Testis (tissue), 2 donors: ENCODE measurements at regions not wholly inside any gene's neighbourhood (a gene's known extent, or its start where the extent isn't known, plus 50 kb on each side); places are given as distances from the start of the nearest gene placed in this dataset.

Experiments
- DNase-seq: peaks from one replicate; pipeline ENCODE4 v3.0.0-alpha.2; 2019
- H3K27ac ChIP-seq, 2 donors: fragments of 200-600 bp; sonication (generic); one replicate each; pipeline ENCODE4 v1.5.1; 2019
- H3K27me3 ChIP-seq: fragments of 200-600 bp; sonication (generic); one replicate; pipeline ENCODE4 v1.5.1; 2019
- H3K36me3 ChIP-seq: fragments of 200-600 bp; sonication (generic); one replicate; pipeline ENCODE4 v1.5.1; 2017; ENCODE audit warnings: low read depth; ENCODE audit errors: missing control alignments
- H3K4me1 ChIP-seq: fragments of 200-600 bp; sonication (generic); one replicate; pipeline ENCODE4 v1.5.1; 2019
- H3K4me3 ChIP-seq, 2 donors: fragments of 200-600 bp; sonication (generic); one replicate each; pipeline ENCODE4 v1.5.1; 2017 to 2019
- H3K9me3 ChIP-seq: fragments of 200-600 bp; sonication (generic); one replicate; pipeline ENCODE4 v1.5.1; 2017
- CTCF ChIP-seq, 3 experiments: fragments of 450-650 bp in 2 of 3; fragments of 200-600 bp in 1 of 3; sonication (generic) in 1 of 3; IDR thresholded peaks; one replicate each; pipeline ENCODE4 v1.5.1; 2016 to 2019; ENCODE audit warnings: antibody characterized with exemption in 3 of 3, mild to moderate bottlenecking in 2 of 3, moderate library complexity in 1 of 3
- POLR2A ChIP-seq: fragments of 450-650 bp; IDR thresholded peaks from one replicate; pipeline ENCODE4 v1.6.1; 2017; ENCODE audit warnings: antibody characterized with exemption, mild to moderate bottlenecking, moderate library complexity
- WGBS, 2 donors: methylation state at CpG; one replicate each; pipeline ENCODE4 v1.1.5; 2018; 5-methylcytosine and 5-hydroxymethylcytosine counted together
- intact Hi-C: fragments of 100-400 bp; cut with DNase I; formaldehyde crosslinking; loops from one replicate; pipeline ENCODE4 v1.15.1; 2023; ENCODE audit warnings: low total_unique reads

GRCh38 chr11:109972939-109973338, 120.3 kb upstream of the ZC3H12C start:
- TF ChIP-seq POLR2A, result no peak
- no peak for TF ChIP-seq CTCF (IDR thresholded peaks at IDR 0.05)
- Histone ChIP-seq H3K27me3 (no peaks in the 10 kb centered on the region), H3K36me3 (no peaks in the 10 kb centered on the region), H3K27ac (no peak overlapping the region), H3K9me3 (no peaks in the 10 kb centered on the region), H3K4me3 (no peak overlapping the region), H3K4me1 (peaks cover 11% of the 10 kb centered on the region)
- DNase-seq, result no peak
- intact Hi-C loops, result no loop called here

GRCh38 chr11:109973486-109973885, 119.7 kb upstream of the ZC3H12C start:
- Histone ChIP-seq H3K27ac (no peak overlapping the region), H3K9me3 (no peaks in the 10 kb centered on the region), H3K4me3 (no peak overlapping the region), H3K36me3 (no peaks in the 10 kb centered on the region), H3K27me3 (no peaks in the 10 kb centered on the region), H3K4me1 (peaks cover 11% of the 10 kb centered on the region)
- WGBS, 2 donors, result 81 to 92% methylated on average over 5 of the region's 5 CpGs
- intact Hi-C loops, result no loop called here
- TF ChIP-seq POLR2A, result no peak
- no peak for TF ChIP-seq CTCF (IDR thresholded peaks at IDR 0.05)
- no peak for DNase-seq

GRCh38 chr11:109974523-109974922, 118.7 kb upstream of the ZC3H12C start:
- no peaks in the 10 kb centered on the region for H3K27me3 ChIP-seq
- no peaks in the 10 kb centered on the region for H3K9me3 ChIP-seq
- peaks cover 11% of the 10 kb centered on the region for H3K4me1 ChIP-seq
- H3K36me3 ChIP-seq, result no peaks in the 10 kb centered on the region
- intact Hi-C loops, result no loop called here
- H3K4me3 ChIP-seq, result no peak overlapping the region
- peak; percentile 30 for DNase-seq
- TF ChIP-seq CTCF (IDR thresholded peaks at IDR 0.05), result no peak
- no peak for TF ChIP-seq POLR2A
- no peak overlapping the region for H3K27ac ChIP-seq
- 69 to 79% methylated on average over 3 of the region's 3 CpGs for WGBS, 2 donors

GRCh38 chr11:109978895-109979294, 114.3 kb upstream of the ZC3H12C start:
- H3K27ac ChIP-seq, result no peak overlapping the region
- intact Hi-C loops, result no loop called here
- H3K9me3 ChIP-seq, result no peaks in the 10 kb centered on the region
- no peak for DNase-seq
- no peaks in the 10 kb centered on the region for H3K27me3 ChIP-seq
- no peaks in the 10 kb centered on the region for H3K36me3 ChIP-seq
- WGBS, 2 donors, result 83 to 98% methylated on average over 2 of the region's 2 CpGs
- no peak overlapping the region for H3K4me3 ChIP-seq
- no peaks in the 10 kb centered on the region for H3K4me1 ChIP-seq
- TF ChIP-seq CTCF (IDR thresholded peaks at IDR 0.05) (no peak), POLR2A (no peak)

- 83 to 84% methylated on average over 1 of the region's 1 CpG for WGBS, 2 donors
- Histone ChIP-seq H3K27me3 (no peaks in the 10 kb centered on the region), H3K36me3 (no peaks in the 10 kb centered on the region), H3K4me1 (no peaks in the 10 kb centered on the region), H3K27ac (no peak overlapping the region), H3K9me3 (no peaks in the 10 kb centered on the region), H3K4me3 (no peak overlapping the region)
- TF ChIP-seq POLR2A, result no peak
- no peak for TF ChIP-seq CTCF (IDR thresholded peaks at IDR 0.05)
- intact Hi-C loops, result no loop called here
- DNase-seq, result no peak
Measured at GRCh38 chr11:109981031-109981636, 112.1 kb upstream of the ZC3H12C start.
